ENCODE measurements at regions not wholly inside any gene's neighbourhood (a gene's known extent, or its start where the extent isn't known, plus 50 kb on each side); places are given as distances from the start of the nearest gene placed in this dataset.

- no peak overlapping the region for H3K4me3 ChIP-seq (ENCODE audit: control insufficient read depth, low read depth, low read length)
- no peak for DNase-seq (ENCODE audit: low read depth)
- no peak for TF ChIP-seq CTCF (conservative IDR thresholded peaks at IDR 0.05; ENCODE audit: control insufficient read depth, insufficient read depth, low read depth, low read length)
Measured at GRCh38 chr18:72411261-72411660, 132.9 kb downstream of the CBLN2 start.

DNA sequence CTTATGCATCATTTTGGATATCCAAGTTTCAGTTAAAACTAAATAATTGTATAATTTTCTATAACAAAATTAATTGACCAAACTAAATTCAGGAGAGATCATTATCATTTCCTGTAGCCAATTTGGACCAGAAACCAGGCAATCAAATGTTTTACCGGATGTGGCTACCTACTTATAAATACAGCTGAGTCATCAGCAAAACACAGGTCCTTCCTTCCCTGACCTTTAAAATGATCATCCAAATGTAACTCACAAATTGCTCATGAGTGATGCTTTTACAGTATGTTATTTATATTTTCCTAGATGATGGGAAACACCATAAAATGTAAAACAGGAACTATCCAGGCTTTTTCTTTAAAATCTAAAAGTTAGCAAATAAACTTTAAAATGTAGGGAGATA lies 133.7 kb downstream of the CBLN2 start:
- TF ChIP-seq CTCF (conservative IDR thresholded peaks at IDR 0.05; ENCODE audit: control insufficient read depth, insufficient read depth, low read depth, low read length), result no peak
- H3K4me3 ChIP-seq (ENCODE audit: control insufficient read depth, low read depth, low read length), result no peak overlapping the region
- DNase-seq (ENCODE audit: low read depth), result no peak

GRCh38 chr18:72409903-72410302 lies 134.2 kb downstream of the CBLN2 start:
- TF ChIP-seq CTCF (conservative IDR thresholded peaks at IDR 0.05; ENCODE audit: control insufficient read depth, insufficient read depth, low read depth, low read length), result no peak
- H3K4me3 ChIP-seq (ENCODE audit: control insufficient read depth, low read depth, low read length), result no peak overlapping the region
- no peak for DNase-seq (ENCODE audit: low read depth)

- no peak for DNase-seq (ENCODE audit: low read depth)
- TF ChIP-seq CTCF (conservative IDR thresholded peaks at IDR 0.05; ENCODE audit: control insufficient read depth, insufficient read depth, low read depth, low read length), result no peak
- H3K4me3 ChIP-seq (ENCODE audit: control insufficient read depth, low read depth, low read length), result no peak overlapping the region
Measured at GRCh38 chr18:72407048-72407447, 137.1 kb downstream of the CBLN2 start.

GRCh38 chr18:72391951-72392350 lies 152.2 kb downstream of the CBLN2 start:
- no peak overlapping the region for H3K4me3 ChIP-seq (ENCODE audit: control insufficient read depth, low read depth, low read length)
- TF ChIP-seq CTCF (conservative IDR thresholded peaks at IDR 0.05; ENCODE audit: control insufficient read depth, insufficient read depth, low read depth, low read length), result no peak
- DNase-seq (ENCODE audit: low read depth), result no peak

DNA sequence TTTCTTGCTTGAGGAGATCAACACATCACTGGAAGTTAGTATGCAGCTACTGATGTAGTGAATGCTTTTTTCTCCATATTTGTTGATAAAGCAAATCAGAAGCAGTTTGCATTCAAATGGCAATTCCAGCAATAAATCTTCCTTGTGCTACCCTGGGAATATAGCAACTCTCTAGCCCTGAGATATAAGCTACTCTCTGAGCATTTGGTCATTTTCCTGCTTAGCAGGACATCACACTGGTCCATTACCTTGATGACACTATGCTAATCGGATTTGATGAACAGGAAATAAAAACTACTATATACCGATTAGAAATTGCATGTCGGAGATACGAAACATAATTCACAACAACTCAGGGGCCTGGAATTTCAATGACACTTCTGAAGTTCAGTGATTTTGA lies 152.7 kb downstream of the CBLN2 start:
- H3K4me3 ChIP-seq (ENCODE audit: control insufficient read depth, low read depth, low read length), result no peak overlapping the region
- TF ChIP-seq CTCF (conservative IDR thresholded peaks at IDR 0.05; ENCODE audit: control insufficient read depth, insufficient read depth, low read depth, low read length), result no peak
- DNase-seq (ENCODE audit: low read depth), result no peak

DNA sequence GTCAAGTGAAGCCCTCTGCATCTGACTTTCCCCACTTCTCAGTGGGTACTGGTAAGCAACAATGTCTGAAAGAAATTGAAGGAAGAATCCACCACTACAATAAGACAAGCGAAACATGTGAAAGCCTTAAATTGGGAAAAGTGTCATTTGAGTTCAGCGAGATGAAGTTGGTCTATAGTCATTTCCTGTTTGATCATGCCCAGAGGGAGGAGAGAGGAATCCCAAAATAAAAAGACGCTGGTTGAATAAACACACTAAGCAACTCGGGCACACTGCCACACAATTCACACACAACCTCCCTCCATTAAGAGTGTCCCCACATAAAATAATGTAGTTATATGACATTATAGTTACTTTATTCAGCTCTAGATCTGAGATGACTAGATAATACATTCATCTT lies 166.1 kb downstream of the CBLN2 start:
- no peak for TF ChIP-seq CTCF (conservative IDR thresholded peaks at IDR 0.05; ENCODE audit: control insufficient read depth, insufficient read depth, low read depth, low read length)
- H3K4me3 ChIP-seq (ENCODE audit: control insufficient read depth, low read depth, low read length), result no peak overlapping the region
- no peak for DNase-seq (ENCODE audit: low read depth)
